Lung microvascular endothelial cell (primary cell): ENCODE measurements at regions not wholly inside any gene's neighbourhood (a gene's known extent, or its start where the extent isn't known, plus 50 kb on each side); places are given as distances from the start of the nearest gene placed in this dataset.
"Not testable (repeated sequence)": the region's sequence is repeated elsewhere in the genome, so short reads cannot be mapped to it uniquely, and the experiment has no call there.

Experiments
- DNase-seq, 2 donors: peaks; one replicate each; pipeline versions ENCODE4 v3.0.0 to v3.0.0-alpha.2; 2010; ENCODE audit warnings: low read depth in 2 of 2

DNA sequence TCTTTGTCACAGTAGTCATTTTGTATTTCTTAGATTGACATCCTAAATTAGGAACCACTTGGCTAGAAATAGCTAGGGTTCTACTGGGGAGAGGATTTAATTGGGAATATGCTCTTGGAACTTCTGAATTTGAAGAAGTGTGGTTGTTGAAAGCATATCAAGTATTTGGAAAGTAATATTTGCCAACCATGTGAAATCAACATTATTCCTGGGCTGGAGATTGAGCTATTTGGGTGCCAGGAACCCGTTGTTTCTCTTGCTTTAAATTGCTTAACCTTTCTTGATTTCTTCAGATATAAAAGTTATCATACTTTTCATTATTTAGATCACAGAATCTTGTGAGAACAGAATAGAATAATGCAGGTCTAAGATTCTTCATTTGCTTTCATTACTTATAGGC is 178.4 kb upstream of the ELL2 start:
- no peak for DNase-seq

DNA sequence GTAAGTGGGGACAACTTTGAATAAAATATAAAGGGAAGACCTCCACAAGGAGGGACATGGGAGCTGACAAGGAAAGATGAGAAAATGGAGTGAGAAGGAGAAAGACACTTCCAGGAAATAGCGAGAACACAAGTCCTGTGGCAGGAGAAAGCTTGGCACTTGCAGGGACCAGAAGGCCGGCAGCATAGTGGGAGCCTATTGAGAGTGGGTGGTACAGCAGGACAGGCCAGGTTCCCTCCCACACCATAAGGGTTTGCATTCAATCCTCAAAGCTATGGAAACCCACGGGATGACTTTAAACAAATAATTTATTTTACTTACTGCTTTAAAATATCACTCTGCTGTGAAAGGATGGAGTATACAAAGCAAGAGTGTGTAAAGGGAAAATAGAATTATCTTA is 173.2 kb upstream of the ELL2 start:
- DNase-seq = no peak

DNA sequence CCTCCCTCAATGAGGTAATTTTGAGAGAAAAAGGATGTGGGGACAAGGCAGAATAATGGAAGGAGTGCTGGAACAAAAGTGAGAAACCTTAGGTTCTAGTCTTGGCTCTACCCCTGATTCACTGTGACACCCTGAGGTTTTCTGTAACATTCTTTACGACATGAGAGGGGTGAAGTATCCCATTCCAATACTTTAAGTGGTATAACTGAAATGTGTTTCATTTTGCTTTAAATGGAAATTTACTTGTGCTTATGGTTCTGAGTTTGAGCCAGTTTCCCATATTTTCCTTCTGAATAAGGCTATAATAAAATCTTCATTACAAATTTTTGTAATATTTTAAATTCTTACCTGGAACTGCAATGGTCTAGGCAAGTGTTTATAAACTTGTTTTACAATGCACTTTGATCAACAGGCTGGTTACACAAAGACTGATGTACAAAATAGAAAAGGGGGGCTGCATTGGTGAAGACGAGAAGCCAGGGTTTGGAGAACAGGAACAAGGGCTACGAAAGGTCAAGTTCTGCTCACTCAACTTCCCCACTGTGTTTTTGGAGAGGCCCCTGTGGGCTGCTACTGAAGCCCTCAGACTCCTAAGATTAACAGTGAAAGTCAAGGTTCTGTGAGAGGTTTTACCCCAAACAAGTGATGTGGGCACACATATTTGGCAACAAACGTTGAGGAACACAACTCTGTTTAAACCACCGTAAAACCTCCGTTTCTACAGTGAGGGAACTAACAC is 171.9 kb upstream of the ELL2 start:
- DNase-seq = no peak

DNA sequence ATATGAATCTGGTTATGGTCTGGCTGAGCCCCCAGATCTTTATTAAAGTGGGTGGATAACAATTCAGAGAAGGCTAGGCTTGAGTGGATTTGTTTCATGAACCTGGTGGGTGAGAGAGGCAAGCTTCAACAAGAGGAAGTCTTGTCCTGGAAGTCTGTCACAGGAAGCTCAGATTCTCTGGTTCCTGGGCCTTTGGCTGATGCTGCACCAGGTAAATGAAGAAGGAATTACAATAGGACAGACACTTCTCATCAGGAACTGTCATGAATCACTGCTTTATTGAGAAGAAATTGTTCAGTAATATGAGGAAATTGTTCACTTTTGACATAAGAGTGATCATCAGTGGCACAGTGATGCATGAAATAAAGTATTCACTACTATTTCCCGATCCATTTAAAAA is 167.6 kb upstream of the ELL2 start:
- no peak for DNase-seq

DNA sequence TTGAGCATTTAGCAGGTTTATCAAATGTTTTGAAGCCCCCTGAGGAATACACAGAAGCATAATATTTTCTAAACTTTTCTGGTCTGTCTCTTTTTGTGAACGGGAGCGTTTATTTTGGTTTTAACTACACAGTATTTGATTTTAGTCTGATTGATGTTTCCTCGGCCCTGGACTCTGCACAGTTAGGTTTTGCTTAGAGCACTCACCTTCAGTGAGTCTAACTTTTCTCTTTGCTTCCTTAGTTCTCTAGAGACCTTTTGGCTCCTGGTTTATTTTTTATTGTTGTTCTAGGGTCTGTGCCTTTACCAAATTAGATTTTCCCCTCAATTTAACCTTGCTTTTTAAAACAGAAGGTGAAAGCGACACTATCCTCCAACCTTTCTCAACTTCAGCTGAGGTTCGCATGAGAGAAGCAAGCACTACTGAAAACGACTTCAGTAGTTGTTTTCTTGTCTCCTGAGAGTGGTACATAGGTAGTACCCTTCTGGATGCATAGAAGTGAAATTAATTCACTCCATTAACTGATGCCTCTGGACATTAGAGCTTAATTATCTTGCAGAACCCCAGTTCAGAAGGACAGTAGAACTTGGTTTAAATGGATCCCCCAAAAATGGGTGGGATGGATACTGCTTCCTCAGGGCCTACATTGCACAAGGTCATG is 166.7 kb upstream of the ELL2 start:
- DNase-seq = no peak

DNA sequence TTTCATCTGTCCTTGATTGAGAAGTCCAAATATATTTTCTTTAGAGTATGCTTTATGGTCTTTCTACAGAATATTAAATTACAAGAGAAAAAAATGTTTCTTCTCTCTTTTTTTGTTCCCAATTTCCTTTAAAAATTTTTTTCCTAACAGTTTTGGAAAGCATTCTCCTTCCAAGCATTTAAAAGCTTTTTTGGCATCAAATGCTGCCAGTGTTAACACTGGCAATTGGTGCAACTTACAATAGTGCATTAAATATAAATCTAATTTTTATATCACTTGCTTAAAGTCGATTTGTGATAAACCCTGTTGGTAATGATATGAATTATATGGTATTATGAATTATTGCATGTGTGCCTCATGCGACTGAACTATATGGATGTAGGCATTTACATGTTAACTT is 165.9 kb upstream of the ELL2 start:
- DNase-seq = no peak

DNA sequence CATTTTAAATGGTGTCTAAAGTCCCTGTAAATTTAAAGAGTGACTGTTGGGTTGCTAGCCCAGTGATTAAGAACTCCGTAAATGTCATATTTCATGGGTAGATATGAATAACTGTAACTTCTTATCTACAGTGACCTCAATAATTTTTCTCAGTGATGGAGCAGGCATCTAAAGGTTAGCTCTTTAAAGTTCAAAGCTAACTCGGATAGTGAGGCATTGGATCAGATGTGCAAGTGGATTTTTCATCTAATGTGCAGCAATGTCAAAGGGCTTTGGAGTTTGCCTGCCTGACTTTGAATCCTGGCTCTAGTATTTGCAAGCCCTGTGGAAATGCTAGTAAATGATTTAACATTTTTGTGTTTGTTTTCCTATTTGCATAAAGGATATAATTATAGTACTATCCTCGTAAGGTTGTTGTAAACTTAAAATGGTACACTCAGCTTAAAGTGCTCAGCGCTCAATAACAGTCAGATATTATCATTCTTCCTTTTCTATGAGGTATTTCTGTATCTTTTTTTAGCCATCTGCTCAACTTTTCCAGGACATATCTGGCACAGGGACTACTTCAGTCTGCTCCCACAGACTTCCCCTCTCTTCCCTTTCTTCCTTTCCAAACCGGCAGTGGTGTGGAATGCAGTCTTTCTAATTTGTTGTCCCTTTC is 163.7 kb upstream of the ELL2 start:
- peak; percentile 15 to 37 for DNase-seq

DNA sequence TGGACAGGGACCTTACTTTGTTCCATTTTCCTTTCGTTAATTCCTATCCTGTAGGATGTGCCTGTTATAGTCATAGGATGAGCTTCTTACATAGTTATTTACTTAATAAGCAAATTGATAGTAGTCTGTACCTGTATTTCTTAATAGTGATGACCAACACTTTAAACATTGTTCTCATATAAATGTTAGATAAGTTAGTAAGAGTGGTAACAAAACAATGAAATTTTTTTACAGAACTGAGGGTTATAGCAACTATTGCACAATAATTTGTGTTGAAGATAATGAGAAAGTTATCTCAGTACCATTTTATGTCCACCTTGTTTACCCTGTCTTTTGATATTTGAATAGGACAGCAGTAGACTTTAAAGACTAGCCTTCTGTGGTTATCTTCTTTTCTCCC is 162.9 kb upstream of the ELL2 start:
- no peak for DNase-seq

DNA sequence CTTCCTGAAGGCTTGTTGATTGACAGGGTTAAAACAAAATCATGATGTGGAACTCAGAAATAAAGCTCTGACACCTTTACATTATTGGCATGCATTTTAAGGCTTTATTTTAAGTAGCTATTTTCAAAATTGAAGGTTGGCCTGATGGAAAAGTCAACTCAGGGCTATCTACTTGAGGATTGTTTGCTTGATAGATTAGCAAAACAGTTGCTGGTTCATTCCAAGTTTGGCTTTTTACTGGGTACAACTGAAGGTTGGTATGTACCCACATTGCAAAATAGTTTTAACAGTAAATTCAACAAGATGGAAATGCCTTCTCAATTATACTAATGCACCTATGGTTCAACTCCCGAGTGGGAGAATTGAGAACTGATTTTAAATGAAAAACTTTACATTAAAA is 161.8 kb upstream of the ELL2 start:
- no peak for DNase-seq

DNA sequence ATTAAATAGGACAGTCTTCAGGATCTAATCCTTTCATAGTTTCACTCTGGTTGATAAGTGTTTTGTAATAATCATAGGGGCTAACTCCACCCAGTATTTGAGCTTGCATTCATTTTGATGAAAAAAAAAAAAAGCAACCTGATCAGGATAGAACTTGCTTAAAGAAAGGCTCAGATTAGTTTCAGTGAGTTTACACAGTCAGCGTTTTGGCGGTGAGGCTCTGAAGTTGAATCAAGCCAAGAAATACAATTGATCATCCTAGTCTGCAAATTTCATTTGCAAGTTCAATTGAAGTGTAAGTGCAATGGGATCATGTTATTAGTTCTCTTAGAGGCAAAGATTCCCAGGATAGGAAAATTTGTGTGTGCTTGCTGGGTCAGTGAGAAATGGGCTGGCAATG is 159.7 kb upstream of the ELL2 start:
- no peak for DNase-seq

DNA sequence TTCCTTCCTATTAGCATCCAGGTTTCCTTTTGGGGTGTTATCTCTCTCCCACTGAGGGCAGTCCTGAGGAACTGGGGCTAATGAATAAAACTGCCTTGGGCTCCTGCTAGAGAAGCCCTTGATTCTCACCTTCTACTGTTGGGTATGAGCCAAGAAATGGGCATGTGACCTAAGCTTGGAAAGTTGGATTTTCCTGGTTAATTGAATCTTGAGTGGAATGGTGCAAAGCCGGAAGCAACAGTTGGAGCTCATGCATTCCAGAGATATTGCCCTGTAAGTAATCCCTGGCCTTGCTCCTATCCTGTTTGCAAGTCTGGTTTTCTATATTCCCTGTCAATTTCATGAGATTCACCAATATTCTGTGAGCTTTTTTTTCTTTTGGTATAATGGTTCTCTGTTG is 158.5 kb upstream of the ELL2 start:
- no peak for DNase-seq

DNA sequence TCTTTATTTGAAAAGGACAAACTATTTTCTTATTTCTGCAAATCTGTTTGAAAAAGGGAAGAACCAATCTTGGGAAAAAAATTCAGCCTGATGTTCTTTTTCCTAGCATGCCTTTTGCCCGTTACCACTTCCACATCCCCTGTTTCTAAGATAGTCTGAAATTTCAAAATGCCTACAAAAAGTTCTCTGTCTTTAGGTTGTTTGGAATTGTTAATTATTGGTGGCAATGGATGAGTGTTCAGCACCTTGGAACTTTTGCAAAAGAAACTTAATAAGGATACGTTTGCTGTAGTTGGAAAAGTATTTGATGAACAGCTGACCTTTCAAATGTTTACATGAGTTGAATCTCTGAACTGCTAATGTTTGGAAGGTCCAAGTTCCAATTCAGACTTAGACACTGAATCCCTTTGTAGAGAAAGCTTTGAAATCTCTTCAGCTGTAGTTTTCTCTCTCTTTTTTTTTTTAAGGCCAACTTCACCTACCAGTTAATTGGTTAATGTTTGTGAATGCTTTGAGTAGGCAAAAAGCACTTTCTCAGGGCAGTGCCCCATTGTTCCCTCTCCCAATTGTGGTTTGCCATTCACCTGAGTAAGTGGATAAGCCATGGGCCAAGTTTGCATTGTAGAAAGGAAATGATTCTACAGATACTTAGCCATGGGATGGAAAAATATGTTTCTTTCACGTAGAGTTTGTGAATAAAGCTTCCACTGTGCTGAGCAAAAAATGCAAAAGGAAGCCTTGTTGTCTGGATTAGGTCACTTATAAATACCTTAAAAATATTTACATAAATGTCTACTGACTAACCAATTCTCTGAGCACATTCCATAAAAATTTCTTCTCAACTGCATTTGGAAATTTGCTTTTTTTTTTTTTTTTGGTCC is 156.4 kb upstream of the ELL2 start:
- peak in 1 of 2 donors; percentile 6 for DNase-seq

DNA sequence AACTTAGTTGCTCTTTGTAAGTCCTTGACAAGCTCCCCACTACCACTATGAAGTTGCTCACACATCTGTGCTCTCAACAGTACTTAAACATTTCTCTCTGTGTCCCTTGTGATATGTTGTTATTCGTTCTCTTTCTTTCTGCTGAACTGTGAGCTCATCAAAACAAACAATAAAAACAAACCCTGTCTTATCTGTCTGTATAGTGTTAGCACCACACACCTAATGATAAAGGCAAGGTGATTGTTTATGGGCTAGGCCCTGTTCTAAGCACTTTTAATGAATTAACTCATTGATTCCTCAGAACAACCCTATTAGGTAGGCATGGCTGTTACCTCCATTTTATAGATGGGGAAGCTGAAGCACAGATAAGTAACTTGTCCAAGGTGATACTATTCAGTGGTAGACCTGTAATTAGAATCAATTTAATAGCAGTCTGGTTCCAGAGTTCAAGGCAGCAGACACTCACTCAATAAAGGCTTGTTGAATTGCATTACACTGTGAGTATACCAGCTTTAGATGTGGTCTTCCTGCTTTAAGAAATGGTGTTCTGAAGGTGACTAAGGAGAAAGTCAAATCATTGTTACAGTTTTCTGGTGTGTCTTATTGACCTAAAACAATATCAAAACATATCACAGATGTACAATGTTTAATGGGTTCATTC is 153.6 kb upstream of the ELL2 start:
- DNase-seq = no peak

DNA sequence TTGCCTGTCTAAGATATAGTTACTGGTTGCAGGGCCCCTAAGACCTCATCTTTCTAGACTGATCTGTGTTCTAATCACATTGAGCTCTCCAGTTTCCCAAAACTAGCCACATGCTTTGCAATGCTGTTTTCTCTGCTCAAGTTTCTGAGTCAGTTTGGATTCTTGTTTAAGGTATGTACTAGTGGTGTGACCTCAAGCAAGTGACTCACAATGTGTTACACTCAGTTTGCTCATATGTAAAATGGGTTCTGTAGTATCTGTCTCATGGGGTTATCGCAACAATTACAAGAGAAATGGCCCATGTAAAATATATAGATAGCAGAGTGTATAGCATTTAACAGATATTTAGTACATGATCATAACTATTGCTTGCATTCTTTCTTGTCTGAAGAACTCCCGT is 153.1 kb upstream of the ELL2 start:
- peak in 1 of 2 donors; percentile 4 for DNase-seq

DNA sequence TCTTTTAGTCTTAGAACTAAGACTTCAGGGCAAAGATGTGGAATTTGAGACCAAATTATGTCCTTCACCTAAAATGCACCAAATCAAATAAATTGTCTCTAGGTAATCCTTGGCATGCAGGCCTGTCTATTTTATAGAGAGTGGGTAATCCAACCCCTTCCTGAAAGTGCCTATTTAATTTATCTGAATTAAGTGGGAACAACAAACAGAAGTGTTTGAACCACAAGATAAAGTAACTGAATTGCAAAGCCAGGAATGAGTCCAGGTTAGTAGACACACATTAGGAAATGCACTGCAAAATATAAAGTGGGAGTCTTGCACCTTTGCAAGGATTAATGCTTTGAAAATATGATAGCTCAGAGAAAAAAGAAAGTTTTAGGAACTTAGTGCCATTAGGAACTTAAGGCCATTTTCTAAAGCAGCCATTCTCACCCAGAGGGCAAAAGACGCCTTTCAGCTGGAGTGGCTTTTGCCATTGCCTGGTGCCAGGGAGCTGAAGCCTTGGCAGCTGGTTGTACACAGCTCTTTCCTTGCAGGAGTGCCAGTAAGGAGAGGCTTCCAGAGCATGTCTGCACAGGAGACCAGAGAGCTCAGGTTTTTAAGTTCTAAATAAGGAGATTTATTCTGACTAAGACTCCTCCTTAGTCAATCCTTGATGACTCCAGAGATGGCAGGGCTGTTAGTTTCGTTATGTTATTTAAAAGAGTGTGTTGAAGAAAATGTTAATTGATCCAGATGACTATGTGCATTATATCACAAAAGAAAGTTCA is 151.7 kb upstream of the ELL2 start:
- DNase-seq = no peak

DNA sequence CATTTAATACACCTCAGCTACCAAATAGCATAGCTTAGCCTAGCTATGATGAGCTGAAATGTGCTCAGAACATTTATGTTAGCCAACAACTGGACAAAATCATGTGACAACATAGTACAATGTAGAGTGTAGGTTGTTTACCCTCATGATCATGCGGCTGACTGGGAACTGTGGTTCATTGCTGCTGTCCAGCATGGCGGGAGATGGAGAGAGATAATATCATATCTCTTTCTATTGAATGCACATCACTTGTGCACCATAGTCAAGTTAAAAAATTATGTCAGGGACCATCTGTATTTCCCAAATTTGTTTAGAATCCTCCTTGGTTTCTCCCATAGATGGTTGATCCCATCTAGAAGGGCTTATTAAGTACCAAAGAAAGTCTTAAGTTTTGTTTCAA is 151.1 kb upstream of the ELL2 start:
- no peak for DNase-seq

DNA sequence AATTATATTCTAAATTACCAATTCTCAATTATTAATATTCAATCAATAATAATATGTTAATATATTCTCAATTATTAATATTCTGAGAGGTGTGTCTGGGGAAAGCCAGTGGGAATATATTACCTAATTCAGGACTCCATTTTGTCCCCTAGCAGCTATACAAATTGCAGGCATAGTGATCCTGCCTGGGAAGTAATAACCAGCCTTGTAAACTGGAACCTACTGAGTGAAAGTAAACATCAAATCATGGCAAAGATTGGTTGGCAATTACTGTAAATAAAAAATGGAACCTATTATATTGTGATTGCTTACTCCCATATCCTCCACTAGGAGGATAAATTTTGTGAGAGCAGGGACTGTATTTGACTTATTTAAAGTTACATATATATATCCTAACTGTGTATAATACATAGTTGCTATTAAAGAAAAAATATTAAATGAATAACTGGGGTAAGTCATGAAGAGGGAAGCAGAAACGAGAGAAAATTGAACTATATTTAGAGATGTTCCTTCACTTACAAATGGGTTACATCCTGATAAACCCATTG is 150.5 kb upstream of the ELL2 start:
- no peak for DNase-seq

DNA sequence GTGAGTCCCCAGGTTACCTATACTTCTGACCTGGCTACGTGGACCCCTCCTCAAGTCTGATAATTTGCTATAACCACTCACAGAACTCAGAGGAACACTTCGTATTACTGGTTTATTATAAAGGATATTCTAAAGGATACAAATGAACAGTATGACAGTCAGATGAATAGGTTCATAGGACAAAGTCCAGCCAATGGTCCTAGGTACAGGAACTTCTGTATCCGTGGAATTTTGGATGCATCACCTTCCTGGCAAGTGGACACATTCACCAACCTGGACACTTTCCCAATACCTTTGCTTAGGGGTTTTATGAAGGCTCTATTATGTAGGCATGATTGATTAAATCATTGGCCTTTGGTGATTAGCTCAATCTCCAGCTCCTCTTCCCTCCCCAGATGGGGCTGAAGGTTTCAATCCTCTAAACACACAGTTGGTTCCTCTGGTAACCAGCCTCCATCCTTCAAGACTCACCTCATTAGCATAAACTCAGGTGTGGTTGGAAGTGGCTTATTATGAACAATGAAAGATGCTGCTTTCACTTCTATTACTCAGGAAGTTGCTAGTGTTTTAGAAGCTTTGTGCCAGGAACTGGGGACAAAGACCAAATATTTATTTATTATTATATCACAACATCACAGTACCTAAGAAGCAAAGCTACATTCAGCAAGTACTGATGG is 149.6 kb upstream of the ELL2 start:
- DNase-seq = no peak

DNA sequence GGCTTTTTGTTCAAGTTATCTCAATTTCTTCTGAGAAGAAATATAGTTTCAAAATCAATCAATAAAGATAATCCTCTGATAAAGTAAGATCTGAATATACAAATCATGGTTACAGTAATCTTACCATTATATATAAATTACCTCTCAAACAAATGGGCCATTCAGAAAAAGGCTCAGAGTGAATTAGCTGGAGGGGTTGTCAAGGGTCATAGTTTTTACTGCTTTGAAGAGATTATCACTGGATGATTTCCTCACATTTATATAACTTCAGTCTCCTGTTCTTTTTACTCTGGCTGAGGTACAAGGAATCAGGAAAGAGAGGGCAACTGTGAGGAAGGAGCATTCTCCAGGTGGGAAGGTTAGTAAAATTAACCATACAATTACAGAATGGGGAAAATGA is 148.6 kb upstream of the ELL2 start:
- no peak for DNase-seq

DNA sequence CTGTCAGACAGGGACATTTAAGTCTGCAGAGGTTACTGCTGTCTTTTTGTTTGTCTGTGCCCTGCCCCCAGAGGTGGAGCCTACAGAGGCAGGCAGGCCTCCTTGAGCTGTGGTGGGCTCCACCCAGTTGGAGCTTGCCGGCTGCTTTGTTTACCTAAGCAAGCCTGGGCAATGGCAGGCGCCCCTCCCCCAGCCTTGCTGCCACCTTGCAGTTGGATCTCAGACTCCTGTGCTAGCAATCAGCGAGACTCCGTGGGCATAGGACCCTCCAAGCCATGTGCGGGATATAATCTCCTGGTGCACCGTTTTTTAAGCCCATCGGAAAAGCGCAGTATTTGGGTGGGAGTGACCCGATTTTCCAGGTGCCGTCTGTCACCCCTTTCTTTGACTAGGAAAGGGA is 147.0 kb upstream of the ELL2 start:
- not testable (repeated sequence) for DNase-seq
